HCT116 (cell line): ENCODE measurements at regions not wholly inside any gene's neighbourhood (a gene's known extent, or its start where the extent isn't known, plus 50 kb on each side); places are given as distances from the start of the nearest gene placed in this dataset.
"Not testable (repeated sequence)": the region's sequence is repeated elsewhere in the genome, so short reads cannot be mapped to it uniquely, and the experiment has no call there.

Experiments used
- ATAC-seq: fragments of 200-7000 bp; cut with Tn5 transposase; 2 replicates; pipeline ENCODE4 v1.9.1; 2020; ENCODE audit warnings: mild to moderate bottlenecking, moderate library complexity
- BruUV-seq: library from RNA; stranded (reverse); fragments of 400-500 nt; replicated peaks from 2 replicates; lab custom pipeline; 2021; lab: Mats Ljungman, UMichigan
- CTCF ChIA-PET: fragments of 300-600 bp; sonication (Branson Sonifier 250); formaldehyde crosslinking; loops from one replicate; lab custom pipeline; 2021; ENCODE audit warnings: antibody characterized with exemption; lab: Charles Lee
- POLR2A ChIA-PET: fragments of 300-600, 350-600 bp; sonication (Branson Sonifier 250); formaldehyde crosslinking; loops from one replicate; lab custom pipeline; 2021; ENCODE audit warnings: antibody characterized with exemption; lab: Charles Lee
- RAD21 ChIA-PET, 2 experiments: fragments of 300-600 bp; sonication (Branson Sonifier 250); formaldehyde crosslinking; loops; one replicate each; lab custom pipeline; 2023; ENCODE audit warnings: low total read pairs in 2 of 2; ENCODE audit not compliant: uncharacterized antibody in 2 of 2, unreplicated experiment in 2 of 2, low non-redundant PET in 1 of 2; lab: Charles Lee
- DNase-seq: peaks from one replicate; pipeline ENCODE4 v3.0.0-alpha.2; 2010; ENCODE audit warnings: low read depth, low spot score
- H2AFZ ChIP-seq: fragments of 200-600 bp; shearing (Covaris generic), sonication (generic); 2 replicates; pipeline ENCODE4 v1.6.1; 2017; ENCODE audit warnings: low read depth, mixed run types, mixed read lengths, antibody characterized with exemption, low read length; ENCODE audit not compliant: poor library complexity, severe bottlenecking
- H3K27ac ChIP-seq: 2 replicates; pipeline ENCODE4 v1.5.1; 2012; ENCODE audit warnings: low read depth, low read length
- H3K27me3 ChIP-seq: fragments of 200-600 bp; sonication (generic); 2 replicates; pipeline ENCODE4 v1.6.1; 2016; ENCODE audit warnings: mixed run types, low read length, mixed read lengths; ENCODE audit not compliant: insufficient read depth
- H3K36me3 ChIP-seq, 2 experiments: fragments of 200-500 bp in 1 of 2; fragments of 200-600 bp in 1 of 2; sonication (Bioruptor generic) in 1 of 2; sonication (generic) in 1 of 2; 2 replicates each; pipeline versions ENCODE4 v1.5.1 to v1.6.1; 2014 to 2016; ENCODE audit warnings: low read length in 2 of 2, inconsistent platforms in 1 of 2, mixed read lengths in 1 of 2, mixed run types in 1 of 2; ENCODE audit not compliant: insufficient read depth in 2 of 2, control insufficient read depth in 1 of 2
- H3K4me1 ChIP-seq, 2 experiments: fragments of 200-600 bp in 1 of 2; sonication (generic) in 1 of 2; 2 replicates each; pipeline versions ENCODE4 v1.5.1 to v1.6.1; 2012 to 2017; ENCODE audit warnings: low read length in 2 of 2, inconsistent platforms in 1 of 2, mild to moderate bottlenecking in 1 of 2, mixed read lengths in 1 of 2, mixed run types in 1 of 2, moderate library complexity in 1 of 2; ENCODE audit not compliant: insufficient read depth in 2 of 2, control insufficient read depth in 1 of 2
- H3K4me2 ChIP-seq: fragments of 200-600 bp; sonication (generic); 2 replicates; pipeline ENCODE4 v1.6.1; 2017; ENCODE audit warnings: mixed run types, low read length, mixed read lengths
- H3K4me3 ChIP-seq, 2 experiments: fragments of 200-600 bp in 1 of 2; sonication (generic) in 1 of 2; replicated peaks in 1 of 2; 2 replicates each; pipeline ENCODE4 v1.5.1; 2011 to 2016; ENCODE audit warnings: low read length in 2 of 2, control low read depth in 1 of 2, low read depth in 1 of 2, mild to moderate bottlenecking in 1 of 2, mixed read lengths in 1 of 2, mixed run types in 1 of 2
- H3K79me2 ChIP-seq: fragments of 200-600 bp; sonication (generic); 2 replicates; pipeline ENCODE4 v1.6.1; 2017; ENCODE audit warnings: mild to moderate bottlenecking, mixed run types, low read length, moderate library complexity, mixed read lengths; ENCODE audit not compliant: insufficient read depth
- H3K9ac ChIP-seq: fragments of 200-600 bp; sonication (generic); 2 replicates; pipeline ENCODE4 v1.6.1; 2016; ENCODE audit warnings: low read length, mixed read lengths
- H3K9me2 ChIP-seq: fragments of 200-600 bp; sonication (generic), shearing (Covaris generic); 2 replicates; pipeline ENCODE4 v1.6.1; 2017; ENCODE audit warnings: mixed run types, mild to moderate bottlenecking, moderate library complexity; ENCODE audit not compliant: insufficient read depth
- H3K9me3 ChIP-seq, 2 experiments: fragments of 200-500 bp in 1 of 2; fragments of 200-600 bp in 1 of 2; sonication (Bioruptor generic) in 1 of 2; sonication (generic) in 1 of 2; 2 replicates each; pipeline ENCODE4 v1.6.1; 2014 to 2017; ENCODE audit warnings: low read length in 2 of 2, mixed read lengths in 2 of 2, inconsistent platforms in 1 of 2, low read depth in 1 of 2, mild to moderate bottlenecking in 1 of 2, mixed run types in 1 of 2, moderate library complexity in 1 of 2; ENCODE audit not compliant: control insufficient read depth in 1 of 2, insufficient read depth in 1 of 2
- H4K20me1 ChIP-seq: fragments of 200-600 bp; sonication (generic), shearing (Covaris generic); 2 replicates; pipeline ENCODE4 v1.6.1; 2017; ENCODE audit warnings: mixed run types, mild to moderate bottlenecking, moderate library complexity; ENCODE audit not compliant: insufficient read depth
- CBX3 ChIP-seq: IDR thresholded peaks from 2 replicates; pipeline ENCODE4 v1.6.1; 2012; ENCODE audit warnings: low read depth
- CEBPB ChIP-seq: IDR thresholded peaks from 2 replicates; pipeline ENCODE4 v1.6.1; 2012; ENCODE audit warnings: low read depth
- EGR1 ChIP-seq: IDR thresholded peaks from 2 replicates; pipeline ENCODE4 v1.6.1; 2012; ENCODE audit warnings: low read depth
- ELF1 ChIP-seq: IDR thresholded peaks from 2 replicates; pipeline ENCODE4 v1.6.1; 2012; ENCODE audit warnings: low read depth, borderline replicate concordance
- EZH2 ChIP-seq: fragments of 200-600 bp; sonication (generic); IDR thresholded peaks from 2 replicates; pipeline ENCODE4 v1.6.1; 2017; ENCODE audit warnings: antibody characterized with exemption, mixed run types
- EZH2phosphoT487 ChIP-seq: fragments of 200-600 bp; IDR thresholded peaks from 2 replicates; pipeline ENCODE4 v1.6.1; 2018; ENCODE audit warnings: antibody characterized with exemption, borderline replicate concordance
- FOSL1 ChIP-seq: IDR thresholded peaks from 2 replicates; pipeline ENCODE4 v1.6.1; 2012; ENCODE audit warnings: low read depth
- JUND ChIP-seq: IDR thresholded peaks from 2 replicates; pipeline ENCODE4 v1.6.1; 2012
- POLR2A ChIP-seq: IDR thresholded peaks from 2 replicates; pipeline ENCODE4 v1.7.0; 2011; ENCODE audit warnings: borderline replicate concordance; ENCODE audit not compliant: insufficient read depth, insufficient read length; ENCODE audit errors: extremely low read depth
- SIN3A ChIP-seq: IDR thresholded peaks from 2 replicates; pipeline ENCODE4 v1.6.1; 2012; ENCODE audit warnings: low read depth
- SP1 ChIP-seq: IDR thresholded peaks from 2 replicates; pipeline ENCODE4 v1.6.1; 2012; ENCODE audit warnings: low read depth
- SRF ChIP-seq: IDR thresholded peaks from 2 replicates; pipeline ENCODE4 v1.6.1; 2012; ENCODE audit warnings: low read depth
- TCF7L2 ChIP-seq: IDR thresholded peaks from 2 replicates; pipeline ENCODE4 v1.7.0; 2011; ENCODE audit warnings: borderline replicate concordance, inconsistent platforms; ENCODE audit not compliant: insufficient read depth, insufficient read length; ENCODE audit errors: extremely low read depth
- YY1 ChIP-seq: IDR thresholded peaks from 2 replicates; pipeline ENCODE4 v1.6.1; 2011; ENCODE audit warnings: low read length, low read depth, moderate library complexity, mild to moderate bottlenecking; ENCODE audit not compliant: insufficient replicate concordance; ENCODE audit errors: extremely low read depth
- ZFX ChIP-seq: fragments of 450-650 bp; IDR thresholded peaks from 2 replicates; pipeline ENCODE4 v1.6.1; 2017
- ZNF274 ChIP-seq: fragments of 200-500 bp; sonication (Bioruptor generic); IDR thresholded peaks from 2 replicates; pipeline ENCODE4 v1.6.1; 2014; ENCODE audit warnings: mild to moderate bottlenecking, low read depth, low read length, inconsistent platforms
- intact Hi-C: fragments of 100-400 bp; cut with micrococcal nuclease; formaldehyde crosslinking; loops from 2 replicates; pipeline ENCODE4 v1.10.0; 2022
- TF ChIP-seq, protein P1 (sequence below), 3 experiments: fragments of 200-600 bp in 1 of 3; sonication (generic) in 1 of 3; IDR thresholded peaks in 2 of 3; conservative IDR thresholded peaks in 1 of 3; 2 replicates each; pipeline ENCODE4 v1.5.1; 2012 to 2017; ENCODE audit warnings: low read depth in 2 of 3, low read length in 2 of 3, antibody characterized with exemption in 1 of 3, borderline replicate concordance in 1 of 3, control low read depth in 1 of 3, mild to moderate bottlenecking in 1 of 3, mixed read lengths in 1 of 3, mixed run types in 1 of 3, moderate library complexity in 1 of 3; ENCODE audit not compliant: insufficient read depth in 1 of 3
- TF ChIP-seq, protein P2 (sequence below): IDR thresholded peaks from 2 replicates; pipeline ENCODE4 v1.6.1; 2012
- TF ChIP-seq, protein P3 (sequence below): IDR thresholded peaks from 2 replicates; pipeline ENCODE4 v1.6.1; 2012; ENCODE audit warnings: low read depth

DNA sequence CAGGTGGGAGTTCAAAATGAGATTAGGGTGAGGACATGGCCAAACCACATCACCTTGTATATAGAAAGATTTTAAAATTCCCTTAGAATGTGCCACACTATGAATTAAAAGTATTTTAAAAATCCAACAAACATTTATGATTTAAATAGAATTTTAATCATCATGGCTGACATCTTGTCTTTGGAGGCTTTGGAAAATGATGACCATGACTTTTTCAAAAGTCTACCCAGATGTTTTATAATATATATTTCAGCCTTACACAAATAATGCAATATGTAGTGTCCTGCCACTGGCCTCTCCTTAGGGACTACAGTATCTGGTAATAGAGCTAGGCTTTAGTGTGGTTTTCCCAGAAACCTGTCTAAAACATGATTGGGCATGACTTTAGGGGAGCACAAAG, 1353.4 kb upstream of the GOT2 start:
- Histone ChIP-seq H3K9me2 (no peaks in the 10 kb centered on the region), H3K27ac (no peak overlapping the region), H3K4me3 (no peak overlapping the region), H3K27me3 (no peaks in the 10 kb centered on the region), H4K20me1 (no peaks in the 10 kb centered on the region; the same call in 1 of the 2 replicates), H2AFZ (no peak overlapping the region), H3K9me3 (peaks cover 0 to 3% of the 10 kb centered on the region in 2 experiments; a peak in 2 of 4 replicates), H3K36me3 (no peaks in the 10 kb centered on the region), H3K4me2 (no peak overlapping the region), H3K4me1 (no peaks in the 10 kb centered on the region), H3K79me2 (no peaks in the 10 kb centered on the region), H3K9ac (no peak overlapping the region)
- ATAC-seq, result no peak
- ChIA-PET POLR2A (no interaction called here), RAD21 (no interaction called here), CTCF (no interaction called here)
- no TSS peak for BruUV-seq
- no peak for TF ChIP-seq SIN3A
- TF ChIP-seq, protein P1, sequence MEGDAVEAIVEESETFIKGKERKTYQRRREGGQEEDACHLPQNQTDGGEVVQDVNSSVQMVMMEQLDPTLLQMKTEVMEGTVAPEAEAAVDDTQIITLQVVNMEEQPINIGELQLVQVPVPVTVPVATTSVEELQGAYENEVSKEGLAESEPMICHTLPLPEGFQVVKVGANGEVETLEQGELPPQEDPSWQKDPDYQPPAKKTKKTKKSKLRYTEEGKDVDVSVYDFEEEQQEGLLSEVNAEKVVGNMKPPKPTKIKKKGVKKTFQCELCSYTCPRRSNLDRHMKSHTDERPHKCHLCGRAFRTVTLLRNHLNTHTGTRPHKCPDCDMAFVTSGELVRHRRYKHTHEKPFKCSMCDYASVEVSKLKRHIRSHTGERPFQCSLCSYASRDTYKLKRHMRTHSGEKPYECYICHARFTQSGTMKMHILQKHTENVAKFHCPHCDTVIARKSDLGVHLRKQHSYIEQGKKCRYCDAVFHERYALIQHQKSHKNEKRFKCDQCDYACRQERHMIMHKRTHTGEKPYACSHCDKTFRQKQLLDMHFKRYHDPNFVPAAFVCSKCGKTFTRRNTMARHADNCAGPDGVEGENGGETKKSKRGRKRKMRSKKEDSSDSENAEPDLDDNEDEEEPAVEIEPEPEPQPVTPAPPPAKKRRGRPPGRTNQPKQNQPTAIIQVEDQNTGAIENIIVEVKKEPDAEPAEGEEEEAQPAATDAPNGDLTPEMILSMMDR (IDR thresholded peaks at IDR 0.05 in 2 of 3, conservative IDR thresholded peaks at IDR 0.05 in 1 of 3; ENCODE audit: borderline replicate concordance in 1 of 3, insufficient read depth in 1 of 3, low read depth in 2 of 3, low read length in 2 of 3), result no peak
- TF ChIP-seq EZH2, result no peak
- no peak for TF ChIP-seq POLR2A
- no peak for TF ChIP-seq ZNF274
- no peak for TF ChIP-seq ZFX
- no peak for TF ChIP-seq FOSL1
- no peak for TF ChIP-seq CEBPB
- TF ChIP-seq JUND, result no peak
- no peak for TF ChIP-seq ELF1
- TF ChIP-seq, protein P2, sequence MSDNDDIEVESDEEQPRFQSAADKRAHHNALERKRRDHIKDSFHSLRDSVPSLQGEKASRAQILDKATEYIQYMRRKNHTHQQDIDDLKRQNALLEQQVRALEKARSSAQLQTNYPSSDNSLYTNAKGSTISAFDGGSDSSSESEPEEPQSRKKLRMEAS, result no peak
- no peak for TF ChIP-seq SRF
- no peak for TF ChIP-seq SP1
- TF ChIP-seq EGR1, result no peak
- TF ChIP-seq TCF7L2, result no peak
- TF ChIP-seq, protein P3, sequence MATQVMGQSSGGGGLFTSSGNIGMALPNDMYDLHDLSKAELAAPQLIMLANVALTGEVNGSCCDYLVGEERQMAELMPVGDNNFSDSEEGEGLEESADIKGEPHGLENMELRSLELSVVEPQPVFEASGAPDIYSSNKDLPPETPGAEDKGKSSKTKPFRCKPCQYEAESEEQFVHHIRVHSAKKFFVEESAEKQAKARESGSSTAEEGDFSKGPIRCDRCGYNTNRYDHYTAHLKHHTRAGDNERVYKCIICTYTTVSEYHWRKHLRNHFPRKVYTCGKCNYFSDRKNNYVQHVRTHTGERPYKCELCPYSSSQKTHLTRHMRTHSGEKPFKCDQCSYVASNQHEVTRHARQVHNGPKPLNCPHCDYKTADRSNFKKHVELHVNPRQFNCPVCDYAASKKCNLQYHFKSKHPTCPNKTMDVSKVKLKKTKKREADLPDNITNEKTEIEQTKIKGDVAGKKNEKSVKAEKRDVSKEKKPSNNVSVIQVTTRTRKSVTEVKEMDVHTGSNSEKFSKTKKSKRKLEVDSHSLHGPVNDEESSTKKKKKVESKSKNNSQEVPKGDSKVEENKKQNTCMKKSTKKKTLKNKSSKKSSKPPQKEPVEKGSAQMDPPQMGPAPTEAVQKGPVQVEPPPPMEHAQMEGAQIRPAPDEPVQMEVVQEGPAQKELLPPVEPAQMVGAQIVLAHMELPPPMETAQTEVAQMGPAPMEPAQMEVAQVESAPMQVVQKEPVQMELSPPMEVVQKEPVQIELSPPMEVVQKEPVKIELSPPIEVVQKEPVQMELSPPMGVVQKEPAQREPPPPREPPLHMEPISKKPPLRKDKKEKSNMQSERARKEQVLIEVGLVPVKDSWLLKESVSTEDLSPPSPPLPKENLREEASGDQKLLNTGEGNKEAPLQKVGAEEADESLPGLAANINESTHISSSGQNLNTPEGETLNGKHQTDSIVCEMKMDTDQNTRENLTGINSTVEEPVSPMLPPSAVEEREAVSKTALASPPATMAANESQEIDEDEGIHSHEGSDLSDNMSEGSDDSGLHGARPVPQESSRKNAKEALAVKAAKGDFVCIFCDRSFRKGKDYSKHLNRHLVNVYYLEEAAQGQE, result no peak
- no peak for TF ChIP-seq CBX3
- TF ChIP-seq YY1, result no peak
- TF ChIP-seq EZH2phosphoT487, result no peak
- intact Hi-C loops, result no loop called here
- DNase-seq, result no peak

DNA sequence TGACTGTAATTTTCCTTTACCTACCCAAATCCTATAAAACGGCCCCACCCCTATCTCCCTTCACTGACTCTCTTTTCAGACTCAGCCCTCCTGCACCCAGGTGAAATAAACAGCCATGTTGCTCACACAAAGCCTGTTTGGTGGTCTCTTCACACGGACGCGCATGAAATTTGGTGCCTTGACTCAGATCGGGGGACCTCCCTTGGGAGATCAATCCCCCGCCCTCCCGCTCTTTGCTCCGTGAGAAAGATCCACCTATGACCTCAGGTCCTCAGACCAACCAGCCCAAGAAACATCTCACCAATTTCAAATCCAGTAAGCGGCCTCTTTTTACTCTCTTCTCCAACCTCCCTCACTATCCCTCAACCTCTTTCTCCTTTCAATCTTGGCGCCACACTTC, 1344.7 kb upstream of the GOT2 start:
- RAD21 ChIA-PET, H3K4me3 ChIP-seq, H3K27me3 ChIP-seq, POLR2A ChIA-PET, H3K79me2 ChIP-seq, H3K9me2 ChIP-seq, H3K9ac ChIP-seq, H2AFZ ChIP-seq, H4K20me1 ChIP-seq, H3K36me3 ChIP-seq, BruUV-seq, H3K4me2 ChIP-seq, H3K27ac ChIP-seq, CTCF ChIA-PET, ATAC-seq, DNase-seq, H3K4me1 ChIP-seq, intact Hi-C loops: not testable (repeated sequence)
- peaks cover 0 to 12% of the 10 kb centered on the region in 2 experiments; a peak in 1 of 4 replicates for H3K9me3 ChIP-seq
